SK-N-SH (cell line): ENCODE measurements at regions not wholly inside any gene's neighbourhood (a gene's known extent, or its start where the extent isn't known, plus 50 kb on each side); places are given as distances from the start of the nearest gene placed in this dataset.

Experiments used
- NRF1 ChIP-seq: IDR thresholded peaks from 2 replicates; pipeline ENCODE4 v1.6.1; 2012; ENCODE audit warnings: low read depth, mild to moderate bottlenecking, low read length
- POLR2AphosphoS5 ChIP-seq: IDR thresholded peaks from 2 replicates; pipeline ENCODE4 v1.6.1; 2012; ENCODE audit warnings: low read depth, low read length
- TAF1 ChIP-seq: IDR thresholded peaks from 2 replicates; pipeline ENCODE4 v1.6.1; 2012; ENCODE audit warnings: low read depth, mild to moderate bottlenecking, low read length, moderate library complexity, borderline replicate concordance
- TEAD4 ChIP-seq: IDR thresholded peaks from 2 replicates; pipeline ENCODE4 v1.4.0; 2012; ENCODE audit warnings: mild to moderate bottlenecking, borderline replicate concordance; ENCODE audit not compliant: insufficient read depth
- TF ChIP-seq, protein P1 (sequence below): fragments of 200-600 bp; sonication (generic); IDR thresholded peaks from 2 replicates; pipeline ENCODE4 v1.6.1; 2017; ENCODE audit warnings: antibody characterized with exemption, mild to moderate bottlenecking, moderate library complexity
- TF ChIP-seq, protein P2 (sequence below): IDR thresholded peaks from 2 replicates; pipeline ENCODE4 v1.4.0; 2012; ENCODE audit warnings: low read depth, borderline replicate concordance
- TF ChIP-seq, protein P3 (sequence below): IDR thresholded peaks from 2 replicates; pipeline ENCODE4 v1.6.1; 2012; ENCODE audit warnings: mild to moderate bottlenecking, low read depth, low read length, moderate library complexity

DNA sequence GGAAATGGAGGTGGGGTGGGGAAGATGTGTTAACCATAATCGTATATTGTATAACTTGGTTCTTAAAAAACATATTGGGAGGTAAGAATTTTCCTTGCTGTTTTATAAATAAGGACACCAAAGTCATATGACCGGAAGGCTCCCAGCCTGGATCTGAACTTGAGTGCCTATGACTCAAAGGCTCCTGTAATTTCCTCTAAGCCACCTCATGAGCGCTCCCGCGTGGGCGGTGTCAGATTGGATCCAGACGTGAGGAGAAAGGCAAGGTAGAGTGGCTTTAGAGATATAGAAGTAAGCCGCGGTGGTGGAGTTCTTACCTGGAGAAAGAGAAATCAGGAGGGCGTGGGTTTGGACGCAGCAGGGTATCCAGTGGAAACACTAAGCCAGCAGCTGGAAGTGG lies 196.2 kb upstream of the NLRP1 start:
- TF ChIP-seq, protein P1, sequence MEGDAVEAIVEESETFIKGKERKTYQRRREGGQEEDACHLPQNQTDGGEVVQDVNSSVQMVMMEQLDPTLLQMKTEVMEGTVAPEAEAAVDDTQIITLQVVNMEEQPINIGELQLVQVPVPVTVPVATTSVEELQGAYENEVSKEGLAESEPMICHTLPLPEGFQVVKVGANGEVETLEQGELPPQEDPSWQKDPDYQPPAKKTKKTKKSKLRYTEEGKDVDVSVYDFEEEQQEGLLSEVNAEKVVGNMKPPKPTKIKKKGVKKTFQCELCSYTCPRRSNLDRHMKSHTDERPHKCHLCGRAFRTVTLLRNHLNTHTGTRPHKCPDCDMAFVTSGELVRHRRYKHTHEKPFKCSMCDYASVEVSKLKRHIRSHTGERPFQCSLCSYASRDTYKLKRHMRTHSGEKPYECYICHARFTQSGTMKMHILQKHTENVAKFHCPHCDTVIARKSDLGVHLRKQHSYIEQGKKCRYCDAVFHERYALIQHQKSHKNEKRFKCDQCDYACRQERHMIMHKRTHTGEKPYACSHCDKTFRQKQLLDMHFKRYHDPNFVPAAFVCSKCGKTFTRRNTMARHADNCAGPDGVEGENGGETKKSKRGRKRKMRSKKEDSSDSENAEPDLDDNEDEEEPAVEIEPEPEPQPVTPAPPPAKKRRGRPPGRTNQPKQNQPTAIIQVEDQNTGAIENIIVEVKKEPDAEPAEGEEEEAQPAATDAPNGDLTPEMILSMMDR: no peak; the same call in 1 of the 2 replicates
- no peak for TF ChIP-seq NRF1
- no peak for TF ChIP-seq TEAD4
- TF ChIP-seq, protein P2, sequence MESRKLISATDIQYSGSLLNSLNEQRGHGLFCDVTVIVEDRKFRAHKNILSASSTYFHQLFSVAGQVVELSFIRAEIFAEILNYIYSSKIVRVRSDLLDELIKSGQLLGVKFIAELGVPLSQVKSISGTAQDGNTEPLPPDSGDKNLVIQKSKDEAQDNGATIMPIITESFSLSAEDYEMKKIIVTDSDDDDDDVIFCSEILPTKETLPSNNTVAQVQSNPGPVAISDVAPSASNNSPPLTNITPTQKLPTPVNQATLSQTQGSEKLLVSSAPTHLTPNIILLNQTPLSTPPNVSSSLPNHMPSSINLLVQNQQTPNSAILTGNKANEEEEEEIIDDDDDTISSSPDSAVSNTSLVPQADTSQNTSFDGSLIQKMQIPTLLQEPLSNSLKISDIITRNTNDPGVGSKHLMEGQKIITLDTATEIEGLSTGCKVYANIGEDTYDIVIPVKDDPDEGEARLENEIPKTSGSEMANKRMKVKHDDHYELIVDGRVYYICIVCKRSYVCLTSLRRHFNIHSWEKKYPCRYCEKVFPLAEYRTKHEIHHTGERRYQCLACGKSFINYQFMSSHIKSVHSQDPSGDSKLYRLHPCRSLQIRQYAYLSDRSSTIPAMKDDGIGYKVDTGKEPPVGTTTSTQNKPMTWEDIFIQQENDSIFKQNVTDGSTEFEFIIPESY: no peak
- no peak for TF ChIP-seq TAF1
- TF ChIP-seq, protein P3, sequence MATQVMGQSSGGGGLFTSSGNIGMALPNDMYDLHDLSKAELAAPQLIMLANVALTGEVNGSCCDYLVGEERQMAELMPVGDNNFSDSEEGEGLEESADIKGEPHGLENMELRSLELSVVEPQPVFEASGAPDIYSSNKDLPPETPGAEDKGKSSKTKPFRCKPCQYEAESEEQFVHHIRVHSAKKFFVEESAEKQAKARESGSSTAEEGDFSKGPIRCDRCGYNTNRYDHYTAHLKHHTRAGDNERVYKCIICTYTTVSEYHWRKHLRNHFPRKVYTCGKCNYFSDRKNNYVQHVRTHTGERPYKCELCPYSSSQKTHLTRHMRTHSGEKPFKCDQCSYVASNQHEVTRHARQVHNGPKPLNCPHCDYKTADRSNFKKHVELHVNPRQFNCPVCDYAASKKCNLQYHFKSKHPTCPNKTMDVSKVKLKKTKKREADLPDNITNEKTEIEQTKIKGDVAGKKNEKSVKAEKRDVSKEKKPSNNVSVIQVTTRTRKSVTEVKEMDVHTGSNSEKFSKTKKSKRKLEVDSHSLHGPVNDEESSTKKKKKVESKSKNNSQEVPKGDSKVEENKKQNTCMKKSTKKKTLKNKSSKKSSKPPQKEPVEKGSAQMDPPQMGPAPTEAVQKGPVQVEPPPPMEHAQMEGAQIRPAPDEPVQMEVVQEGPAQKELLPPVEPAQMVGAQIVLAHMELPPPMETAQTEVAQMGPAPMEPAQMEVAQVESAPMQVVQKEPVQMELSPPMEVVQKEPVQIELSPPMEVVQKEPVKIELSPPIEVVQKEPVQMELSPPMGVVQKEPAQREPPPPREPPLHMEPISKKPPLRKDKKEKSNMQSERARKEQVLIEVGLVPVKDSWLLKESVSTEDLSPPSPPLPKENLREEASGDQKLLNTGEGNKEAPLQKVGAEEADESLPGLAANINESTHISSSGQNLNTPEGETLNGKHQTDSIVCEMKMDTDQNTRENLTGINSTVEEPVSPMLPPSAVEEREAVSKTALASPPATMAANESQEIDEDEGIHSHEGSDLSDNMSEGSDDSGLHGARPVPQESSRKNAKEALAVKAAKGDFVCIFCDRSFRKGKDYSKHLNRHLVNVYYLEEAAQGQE: no peak
- TF ChIP-seq POLR2AphosphoS5: no peak
